Activated CD4-positive, alpha-beta T cell treated with anti-CD3 and anti-CD28 coated beads for 4 hours (primary cell): ENCODE measurements at regions not wholly inside any gene's neighbourhood (a gene's known extent, or its start where the extent isn't known, plus 50 kb on each side); places are given as distances from the start of the nearest gene placed in this dataset.
"Not testable (repeated sequence)": the region's sequence is repeated elsewhere in the genome, so short reads cannot be mapped to it uniquely, and the experiment has no call there.

ENCODE experiments used
- DNase-seq, 2 donors: peaks; one replicate each; pipeline ENCODE4 v3.0.0-alpha.2; 2020

DNA sequence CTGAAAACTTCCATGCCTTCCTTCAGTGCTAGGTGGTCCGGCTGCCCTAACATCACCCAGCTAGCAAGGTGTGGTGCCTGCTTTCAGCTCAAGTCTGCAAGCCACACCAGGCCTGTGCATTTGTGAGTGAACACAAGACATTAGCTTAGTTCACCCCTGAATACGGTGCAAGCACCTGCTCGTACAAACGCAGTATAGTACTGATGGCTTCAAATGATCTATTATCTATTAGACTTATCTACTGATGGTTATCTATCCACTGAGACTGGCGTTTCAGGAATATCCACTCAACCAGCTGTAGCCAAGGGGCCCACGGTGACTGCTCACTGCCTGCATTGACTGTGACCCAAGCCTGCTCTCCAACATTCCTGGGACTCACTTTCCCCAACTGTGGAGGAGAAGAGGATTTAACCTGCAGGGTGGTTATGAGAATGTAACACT, 155.9 kb downstream of the SHOX start:
- DNase-seq, result no peak

DNA sequence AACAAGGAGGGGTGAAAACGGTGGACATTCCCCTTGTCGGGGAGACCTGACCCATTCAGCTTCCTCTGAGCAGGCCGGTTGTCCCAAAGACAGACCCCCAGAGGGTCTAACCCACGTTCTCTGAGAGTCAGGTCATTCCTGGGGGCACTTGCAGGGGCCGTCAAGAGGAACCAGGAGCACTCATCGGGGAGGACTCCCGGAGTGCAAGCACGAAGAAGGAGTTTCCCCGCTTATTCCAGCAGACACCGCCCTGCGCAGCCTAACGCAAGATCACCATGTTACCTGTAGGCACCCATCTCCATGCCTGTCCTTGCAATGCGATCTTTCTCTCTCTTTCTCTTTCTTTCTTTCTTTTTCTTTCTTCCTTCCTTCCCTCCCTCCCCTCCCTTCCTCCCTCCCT, 154.2 kb downstream of the SHOX start:
- DNase-seq, result no peak

DNA sequence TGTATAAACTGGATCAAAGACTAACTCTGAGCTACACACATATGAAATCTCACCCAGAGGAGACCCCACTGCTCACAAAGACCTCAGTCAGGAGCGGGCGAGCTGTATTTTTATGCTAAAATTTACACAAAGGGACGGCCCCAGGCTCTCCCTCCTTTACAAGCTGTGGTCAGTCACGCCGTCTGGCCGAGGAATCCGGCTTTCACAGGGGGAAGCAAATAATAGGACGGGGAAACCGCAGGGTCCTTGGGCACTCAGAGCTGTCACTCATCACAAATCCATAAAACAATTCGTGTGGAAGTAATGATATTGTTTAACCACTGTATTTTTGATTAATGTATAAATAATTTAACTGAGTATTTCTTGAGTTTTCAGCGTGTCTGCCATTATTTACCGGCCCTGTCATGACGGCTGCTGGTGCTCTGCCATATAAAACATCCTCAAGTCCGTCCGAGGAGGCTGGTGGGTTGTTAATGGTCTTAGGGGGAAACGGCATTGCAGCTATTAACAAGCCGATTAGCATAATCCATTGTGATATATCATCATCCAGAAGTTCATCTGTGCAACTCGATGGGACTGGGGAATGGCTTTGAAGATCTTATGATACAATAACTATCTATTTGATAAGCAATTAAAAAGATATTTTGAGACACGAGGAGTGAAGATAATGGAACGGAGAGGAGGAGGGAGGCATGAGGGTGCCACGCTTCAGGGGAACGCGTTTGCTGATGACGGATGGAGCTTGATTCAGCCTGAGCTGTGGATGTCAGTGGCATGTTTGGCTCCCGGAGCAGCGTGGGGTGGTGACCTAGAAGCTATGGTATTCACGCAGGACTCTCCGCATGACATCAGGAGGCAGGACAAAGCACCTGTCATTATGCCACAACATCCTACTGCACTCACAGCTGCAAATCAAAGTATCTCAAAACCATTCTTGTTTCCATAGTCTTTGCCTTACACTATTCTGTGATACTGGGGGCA, 150.9 kb downstream of the SHOX start:
- no peak for DNase-seq

DNA sequence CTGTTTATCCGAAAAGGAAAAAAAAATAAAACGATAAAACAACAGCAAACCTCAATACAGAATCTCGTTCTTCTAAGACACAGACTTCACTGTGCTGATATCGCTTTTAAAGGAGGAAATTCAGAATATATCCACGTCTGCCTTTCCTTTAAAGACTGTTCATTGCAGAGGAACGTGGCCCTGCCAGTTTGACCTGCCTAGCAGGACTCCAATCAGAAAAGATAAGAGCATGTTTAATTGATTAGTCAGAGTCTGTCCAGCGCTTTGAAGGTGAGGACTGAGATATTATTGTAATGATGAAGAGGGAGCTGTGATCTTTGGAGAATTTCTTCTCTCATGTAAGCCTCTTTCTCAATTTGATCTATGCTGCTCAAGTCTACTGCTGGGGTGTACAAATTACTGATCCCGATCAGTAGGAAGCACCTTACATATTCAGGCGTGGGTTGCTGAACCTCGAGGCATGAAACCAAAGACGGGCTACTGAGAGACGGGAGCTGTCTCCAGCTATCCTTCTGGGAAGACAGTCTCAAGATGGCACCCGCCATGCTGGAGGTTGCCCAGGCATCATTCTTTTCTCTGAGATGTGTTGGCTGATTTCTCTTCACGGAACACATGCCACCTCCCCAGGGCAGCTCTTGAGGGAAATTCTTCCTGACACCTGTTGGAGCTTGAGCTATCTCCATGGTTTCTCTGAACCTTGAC, 146.1 kb downstream of the SHOX start:
- DNase-seq, result no peak

DNA sequence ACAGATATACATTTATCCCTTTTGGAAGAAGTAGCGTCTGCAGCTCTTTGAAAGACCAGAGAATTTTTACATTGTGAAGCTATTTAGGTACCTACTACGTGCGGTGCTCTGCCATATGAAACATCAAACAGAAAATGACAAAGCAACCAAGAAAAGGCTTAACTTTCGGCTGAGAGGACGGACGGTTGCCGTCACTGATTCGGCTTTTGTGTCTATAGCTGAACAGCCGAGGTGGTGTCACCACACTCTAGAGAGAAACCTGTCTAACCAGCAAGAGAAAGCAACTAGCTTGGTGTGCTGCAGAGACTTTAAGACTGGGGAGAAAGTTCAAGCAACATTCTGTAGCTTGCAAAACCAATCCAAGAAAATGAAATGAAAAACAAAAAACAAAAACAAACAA, 145.5 kb downstream of the SHOX start:
- no peak for DNase-seq

DNA sequence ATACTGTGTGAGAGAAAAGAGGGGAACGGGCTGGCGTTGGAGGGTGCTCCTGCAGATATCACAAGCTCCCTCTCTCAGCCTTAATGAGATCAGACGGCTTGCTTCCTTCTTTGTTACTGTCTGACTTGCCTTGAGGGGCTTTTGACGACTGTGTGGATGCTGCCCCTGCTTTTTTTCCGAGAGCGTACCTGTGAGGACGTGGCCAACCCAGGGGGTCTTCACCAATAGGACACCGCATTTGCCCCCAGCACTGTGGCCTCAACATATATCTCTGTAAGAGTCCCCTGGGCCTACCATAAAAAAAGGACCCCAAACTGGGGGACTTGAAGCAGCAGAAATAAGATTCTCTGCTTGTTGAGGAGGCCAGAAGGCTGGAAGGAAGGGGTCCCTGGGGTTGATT, 143.9 kb downstream of the SHOX start:
- no peak for DNase-seq

DNA sequence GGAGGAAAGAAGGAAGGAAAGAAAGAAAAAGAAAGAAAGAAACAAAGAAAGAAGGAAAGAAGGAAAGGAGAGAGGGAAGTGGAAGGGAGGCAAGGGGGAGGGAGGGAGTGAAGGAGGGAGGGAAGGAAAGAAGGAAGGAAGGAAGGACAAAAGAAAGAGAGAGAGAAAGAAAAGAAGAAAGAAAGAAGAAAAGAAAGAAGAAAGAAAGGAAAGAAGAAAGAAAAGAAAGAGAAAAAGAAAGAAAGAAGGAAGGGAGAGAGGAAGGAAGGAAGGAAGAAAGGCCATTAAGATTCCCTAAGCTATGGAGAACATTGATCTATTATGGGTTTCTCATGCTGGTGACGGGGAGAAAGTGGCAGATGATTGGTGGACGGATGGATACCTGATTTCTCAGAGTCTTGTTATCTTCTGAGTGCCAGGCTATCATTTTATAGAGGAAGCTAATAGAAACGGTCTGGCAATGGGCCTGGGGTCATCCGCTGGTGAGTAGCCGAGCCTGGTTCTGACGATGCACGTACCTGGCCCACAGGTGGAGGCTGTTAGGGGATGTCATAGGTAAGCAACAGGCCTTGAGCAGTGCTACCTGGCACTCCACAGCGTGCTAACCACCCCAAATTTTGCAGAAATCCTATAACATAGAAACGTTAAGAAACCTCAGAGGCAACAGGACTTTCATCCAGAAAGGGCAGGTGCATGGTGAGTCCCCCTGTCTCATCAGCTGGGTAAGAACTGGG, 142.9 kb downstream of the SHOX start:
- DNase-seq, result no peak

DNA sequence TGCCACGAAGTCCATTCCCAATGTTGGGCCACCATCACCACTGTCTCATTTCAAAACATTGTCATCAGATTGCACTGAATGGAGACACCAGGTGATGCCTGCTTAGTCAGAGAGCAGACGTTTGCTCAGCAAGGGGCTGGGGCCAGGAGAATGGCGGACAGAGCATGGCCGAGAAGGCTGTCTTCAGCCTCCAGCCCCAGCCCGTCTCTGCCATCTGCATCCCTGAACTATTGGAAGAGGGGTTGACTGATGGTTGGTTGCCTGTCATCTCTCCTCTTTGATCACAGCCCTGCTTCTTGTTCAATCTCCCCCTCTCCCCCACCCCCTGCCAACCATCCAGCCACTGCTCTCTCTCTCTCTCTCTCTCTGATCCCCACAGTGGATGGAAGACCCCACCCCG, 140.9 kb downstream of the SHOX start:
- no peak for DNase-seq

DNA sequence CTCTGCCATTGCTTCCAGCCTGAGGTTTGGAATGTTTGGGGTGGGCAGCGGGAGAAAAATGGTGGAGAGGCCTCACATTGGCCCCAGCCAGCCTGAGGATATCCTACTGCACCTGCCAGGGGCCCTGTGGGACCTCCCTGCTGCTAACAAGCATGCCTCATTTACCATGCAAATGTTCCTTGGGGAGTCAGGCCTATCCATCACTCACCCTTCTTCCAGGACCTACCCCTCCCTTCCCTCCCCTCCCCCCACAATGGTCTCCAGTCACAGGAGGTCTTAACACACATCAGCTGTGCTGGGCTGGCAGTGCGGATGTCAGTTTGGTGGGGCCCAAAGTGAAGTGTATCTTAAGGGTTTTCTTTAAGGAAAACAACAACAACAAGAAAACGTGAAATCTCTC, 139.2 kb downstream of the SHOX start:
- DNase-seq, result no peak

DNA sequence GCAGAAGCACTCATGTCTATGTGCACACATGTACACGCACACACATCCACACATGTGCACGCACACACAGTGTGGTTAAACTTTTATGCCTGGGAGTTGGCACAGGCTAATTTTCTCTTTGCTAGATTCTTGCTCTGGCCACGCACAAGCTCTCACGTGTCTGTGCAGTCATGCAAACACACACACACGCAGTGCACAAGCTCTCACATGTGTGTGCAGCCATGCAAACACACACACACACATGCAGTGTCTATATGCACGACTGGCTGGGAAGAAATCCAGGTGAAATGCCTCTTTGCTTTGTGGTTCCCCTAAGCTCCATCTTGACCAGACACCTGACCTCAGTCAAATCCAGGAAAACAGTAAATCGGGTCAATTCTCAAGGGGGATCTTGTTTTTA, 138.0 kb downstream of the SHOX start:
- DNase-seq, result no peak

DNA sequence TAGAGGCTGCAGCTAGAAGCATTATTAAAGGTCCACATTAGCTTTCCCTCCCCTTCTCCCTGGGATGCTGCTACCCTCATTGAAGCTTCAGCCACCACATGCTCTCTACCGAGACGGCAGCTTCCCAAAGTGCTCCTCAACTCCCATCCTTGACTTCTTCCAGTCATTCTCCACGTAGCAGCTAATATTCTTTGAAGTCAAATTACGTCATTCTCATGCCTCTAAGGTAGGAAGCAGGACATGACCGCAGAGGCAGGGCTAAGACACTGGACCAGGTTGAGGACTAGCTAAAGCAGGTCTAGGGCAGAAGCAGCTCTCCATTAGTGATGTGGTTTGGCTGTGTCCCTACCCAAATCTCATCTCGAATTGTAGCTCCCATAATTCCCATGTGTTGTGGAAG, 128.3 kb downstream of the SHOX start:
- no peak for DNase-seq

DNA sequence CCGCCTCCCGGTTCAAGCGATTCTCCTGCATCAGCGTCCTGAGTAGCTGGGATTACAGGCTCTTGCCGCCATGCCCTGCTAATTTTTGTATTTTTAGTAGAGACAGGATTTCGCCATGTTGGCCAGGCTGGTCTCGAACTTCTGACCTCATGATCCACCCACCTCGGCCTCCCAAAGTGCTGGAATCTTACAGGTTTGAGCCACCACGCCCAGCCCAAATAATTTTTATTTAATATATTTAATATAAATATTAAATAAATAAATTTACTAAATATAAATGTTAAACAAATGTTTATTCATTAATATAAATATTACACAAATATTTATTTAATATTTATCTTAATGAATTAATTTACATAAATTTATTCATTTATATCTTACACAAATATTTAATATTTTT, 120.2 kb downstream of the SHOX start:
- DNase-seq, result no peak

DNA sequence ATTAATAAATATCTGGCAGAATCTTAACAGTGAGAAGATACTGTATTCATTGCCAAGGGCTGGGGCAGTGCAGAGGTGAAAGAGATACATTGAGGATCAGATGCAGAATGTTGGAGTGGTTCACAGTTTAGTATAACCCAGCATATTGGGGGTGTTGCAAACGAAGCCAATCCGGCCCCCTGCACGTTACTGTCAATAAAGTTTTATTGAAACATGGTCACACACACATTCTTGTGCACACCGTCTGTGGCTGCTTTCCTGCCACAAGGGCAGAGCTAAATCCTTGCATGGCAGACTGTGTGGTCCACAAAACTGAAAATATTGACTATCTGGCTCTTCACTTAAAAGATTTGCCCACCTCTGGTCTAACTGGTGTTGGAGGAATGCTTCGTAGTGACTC, 119.7 kb downstream of the SHOX start:
- no peak for DNase-seq

DNA sequence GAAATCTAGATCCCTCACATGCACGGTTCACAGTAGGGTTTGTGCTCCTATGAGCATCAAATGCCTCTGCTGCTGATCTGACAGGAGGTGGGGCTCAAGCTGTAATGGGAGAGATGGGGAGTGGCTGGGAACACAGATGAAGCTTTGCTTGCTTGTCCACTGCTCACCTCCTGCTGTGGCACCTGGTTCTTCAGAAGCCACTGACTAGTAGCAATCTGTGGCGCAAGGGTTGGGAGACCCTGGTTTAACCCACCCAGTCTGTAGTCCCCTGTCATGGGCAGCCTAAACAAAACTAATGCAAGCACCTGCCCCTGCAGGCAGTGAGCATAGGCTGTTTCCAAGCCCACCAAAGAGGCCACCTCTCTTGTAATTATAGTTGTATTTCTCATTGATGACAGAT, 116.6 kb downstream of the SHOX start:
- no peak for DNase-seq

DNA sequence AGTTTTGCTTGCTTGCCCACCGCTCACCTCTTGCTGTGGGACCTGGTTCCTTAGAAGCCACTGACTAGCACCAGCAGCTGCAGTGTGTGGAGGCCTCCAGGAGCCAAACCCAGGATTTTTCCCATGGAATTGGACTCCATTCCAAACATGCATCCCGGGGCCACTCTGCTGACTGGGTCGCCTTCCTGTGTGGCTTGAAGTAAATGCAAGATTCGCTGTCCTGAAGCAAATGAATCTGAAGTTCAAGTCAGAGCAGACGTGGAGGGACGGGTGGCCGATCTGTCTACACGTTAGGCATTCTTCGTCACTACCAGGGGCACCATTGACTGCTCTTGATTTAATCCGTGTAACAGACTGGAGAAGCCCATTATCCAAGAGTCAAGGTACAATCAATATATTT, 109.0 kb downstream of the SHOX start:
- no peak for DNase-seq

DNA sequence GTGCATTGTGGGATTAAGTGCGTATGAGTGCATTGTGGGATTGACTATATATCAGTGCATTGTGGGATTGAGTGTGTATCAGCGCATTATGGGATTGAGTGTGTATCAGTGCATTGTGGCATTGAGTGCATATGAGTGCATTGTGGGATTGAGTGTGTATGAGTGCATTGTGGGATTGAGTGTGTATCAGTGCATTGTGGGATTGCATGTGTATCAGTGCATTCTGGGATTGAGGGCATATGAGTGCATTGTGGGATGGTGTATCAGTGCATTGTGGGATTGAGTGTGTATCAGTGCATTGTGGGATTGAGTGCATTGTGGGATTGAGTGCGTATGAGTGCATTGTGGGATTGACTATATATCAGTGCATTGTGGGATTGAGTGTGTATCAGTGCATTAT, 106.4 kb downstream of the SHOX start:
- DNase-seq, result not testable (repeated sequence)

DNA sequence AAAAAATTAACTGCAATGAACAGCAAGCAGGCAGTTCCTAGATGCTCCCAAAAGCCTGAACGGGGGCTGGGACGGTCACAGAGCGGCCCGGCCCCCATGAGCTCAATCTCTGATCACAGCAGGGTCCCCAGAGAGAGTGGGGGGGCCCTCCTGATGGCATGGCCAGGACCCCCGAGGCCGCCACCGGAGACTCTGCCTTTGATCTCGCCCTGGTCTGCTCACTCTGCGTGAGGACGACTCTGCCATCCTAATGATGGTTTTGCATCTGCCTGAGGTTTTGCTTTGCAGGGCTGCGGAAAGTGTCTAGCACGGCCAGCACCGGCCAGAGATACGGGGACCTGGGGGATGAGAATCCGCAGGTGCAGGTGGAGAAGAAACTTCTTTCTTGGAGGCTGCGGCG, 103.8 kb downstream of the SHOX start:
- no peak for DNase-seq

DNA sequence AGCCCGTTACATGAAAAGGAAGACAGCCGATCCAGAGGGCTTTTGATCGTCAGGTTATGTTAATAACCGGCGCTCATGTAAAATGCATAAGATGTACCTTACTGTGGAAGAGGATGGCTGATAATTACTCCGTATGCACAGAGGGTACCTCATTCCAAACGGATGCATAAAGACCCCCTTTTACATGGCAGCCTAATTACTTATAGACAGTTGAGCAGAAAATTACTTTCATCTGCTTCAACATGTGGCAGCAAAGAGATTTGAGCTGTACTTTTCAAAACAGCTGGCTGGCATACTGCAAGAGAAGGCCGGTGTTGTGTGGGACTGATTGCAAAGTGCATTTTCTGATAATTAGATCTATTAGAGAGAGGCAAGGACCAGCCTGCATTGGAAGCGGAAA, 103.4 kb downstream of the SHOX start:
- no peak for DNase-seq

DNA sequence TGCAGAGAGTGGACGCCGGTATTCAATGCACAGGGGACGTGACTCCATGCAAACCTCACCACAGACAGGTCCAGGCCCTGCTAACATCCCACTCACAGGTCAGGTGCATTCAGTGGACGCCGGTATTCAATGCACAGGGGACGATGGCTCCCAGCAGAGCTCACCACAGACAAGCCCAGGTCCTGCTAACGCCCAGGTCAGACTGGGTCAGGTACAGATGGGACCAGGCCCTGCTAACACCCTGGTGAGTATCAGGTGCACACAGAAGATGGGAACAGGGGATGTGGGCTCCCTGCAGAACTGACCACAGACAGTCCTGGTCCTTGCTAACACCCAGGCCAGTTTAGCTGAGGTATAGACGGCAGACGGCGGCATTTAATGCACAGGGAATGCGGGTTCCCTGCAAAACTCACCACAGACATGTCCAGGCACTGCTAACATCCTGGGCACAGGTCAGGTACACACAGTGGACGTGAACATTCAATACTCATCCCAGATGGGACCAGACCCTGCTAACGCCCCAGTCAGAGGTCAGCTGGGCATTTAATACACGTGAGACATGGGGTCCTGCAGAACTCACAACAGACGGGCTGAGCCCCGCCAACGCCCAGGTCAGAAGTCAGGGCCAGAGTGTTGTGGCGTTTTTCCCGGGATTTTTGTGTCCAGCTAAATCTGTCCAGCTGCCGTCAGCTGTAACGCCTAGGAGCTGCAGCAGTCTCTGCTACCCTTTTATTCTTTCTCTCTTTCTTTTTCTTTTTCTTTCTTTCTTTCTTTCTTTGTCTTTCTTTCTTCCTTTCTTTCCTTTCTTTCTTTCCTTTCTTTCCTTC, 99.2 kb downstream of the SHOX start:
- no peak for DNase-seq

DNA sequence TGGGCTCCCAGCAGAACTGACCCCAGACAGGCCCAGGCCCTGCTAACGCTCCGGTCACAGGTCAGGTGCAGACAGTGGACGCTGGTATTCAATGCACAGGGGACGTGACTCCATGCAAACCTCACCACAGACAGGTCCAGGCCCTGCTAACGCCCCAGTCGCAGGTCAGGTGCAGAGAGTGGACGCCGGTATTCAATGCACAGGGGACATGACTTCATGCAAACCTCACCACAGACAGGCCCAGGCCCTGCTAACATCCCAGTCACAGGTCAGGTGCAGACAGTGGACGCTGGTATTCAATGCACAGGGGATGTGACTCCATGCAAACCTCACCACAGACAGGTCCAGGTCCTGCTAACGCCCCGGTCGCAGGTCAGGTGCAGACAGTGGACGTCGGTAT, 98.5 kb downstream of the SHOX start:
- DNase-seq, result not testable (repeated sequence)

DNA sequence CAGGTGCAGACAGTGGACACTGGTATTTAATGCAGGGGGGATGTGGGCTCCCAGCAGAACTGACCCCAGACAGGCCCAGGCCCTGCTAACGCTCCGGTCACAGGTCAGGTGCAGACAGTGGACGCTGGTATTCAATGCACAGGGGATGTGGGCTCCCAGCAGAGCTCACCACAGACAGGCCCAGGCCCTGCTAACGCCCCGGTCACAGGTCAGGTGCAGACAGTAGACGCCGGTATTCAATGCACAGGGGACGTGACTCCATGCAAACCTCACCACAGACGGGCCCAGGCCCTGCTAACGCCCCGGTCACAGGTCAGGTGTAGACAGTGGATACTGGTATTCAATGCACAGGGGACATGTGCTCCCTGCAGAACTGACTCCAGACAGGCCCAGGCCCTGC, 98.0 kb downstream of the SHOX start:
- DNase-seq, result not testable (repeated sequence)

DNA sequence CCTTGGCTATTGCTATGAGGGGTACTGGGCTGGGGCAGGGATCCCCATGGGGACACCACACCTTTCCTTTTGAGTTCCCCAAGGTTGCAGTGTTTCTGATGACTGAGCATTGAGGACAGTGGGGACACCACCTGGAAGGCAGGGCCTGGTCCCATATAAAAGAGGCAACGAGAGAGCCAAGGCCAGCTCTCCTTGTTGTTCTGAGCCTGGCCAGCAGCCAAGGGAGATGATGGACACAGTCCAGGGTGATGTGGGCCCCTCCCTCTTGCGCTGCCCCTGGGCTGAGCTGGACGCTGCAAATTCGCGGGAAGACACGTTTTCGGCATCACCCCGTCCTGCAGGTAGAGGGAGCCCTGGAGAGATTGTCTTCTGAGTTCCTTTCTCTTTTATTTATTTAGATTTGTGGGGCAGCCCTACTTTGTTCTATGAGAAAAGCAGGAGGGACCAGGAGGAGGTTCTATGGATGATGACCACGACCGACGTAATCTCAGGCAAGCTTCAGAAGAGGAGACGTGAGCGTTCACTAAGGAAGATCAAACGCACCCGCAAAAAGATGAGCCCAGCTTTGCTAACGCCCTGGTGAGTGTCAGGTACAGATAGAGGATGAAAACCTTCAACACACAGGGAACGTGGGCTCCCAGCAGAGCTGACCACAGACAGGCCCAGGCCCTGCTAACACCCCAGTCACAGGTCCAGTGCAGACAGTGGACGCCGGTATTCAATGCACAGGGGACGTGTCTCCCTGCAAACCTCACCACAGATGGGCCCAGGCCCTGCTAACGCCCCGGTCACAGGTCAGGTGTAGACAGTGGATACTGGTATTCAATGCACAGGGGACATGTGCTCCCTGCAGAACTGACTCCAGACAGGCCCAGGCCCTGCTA, 97.4 kb downstream of the SHOX start:
- no peak for DNase-seq
